HEK293T (cell line): ENCODE measurements at regions not wholly inside any gene's neighbourhood (a gene's known extent, or its start where the extent isn't known, plus 50 kb on each side); places are given as distances from the start of the nearest gene placed in this dataset.

Experiments used
- ELF4 ChIP-seq: fragments of 450-650 bp; IDR thresholded peaks from 2 replicates; pipeline ENCODE4 v1.6.1; 2017; ENCODE audit warnings: antibody characterized with exemption
- FOXM1 ChIP-seq: fragments of 450-650 bp; IDR thresholded peaks from 2 replicates; pipeline ENCODE4 v1.6.1; 2017; ENCODE audit warnings: mild to moderate bottlenecking, borderline replicate concordance
- LEF1 ChIP-seq: fragments of 450-650 bp; IDR thresholded peaks from 2 replicates; pipeline ENCODE4 v1.6.1; 2017; ENCODE audit warnings: mild to moderate bottlenecking, borderline replicate concordance
- SP1 ChIP-seq: fragments of 450-650 bp; IDR thresholded peaks from 2 replicates; pipeline ENCODE4 v1.6.1; 2017
- SUZ12 ChIP-seq: fragments of 450-650 bp; IDR thresholded peaks from 2 replicates; pipeline ENCODE4 v1.6.1; 2016; ENCODE audit warnings: mild to moderate bottlenecking
- ZNF384 ChIP-seq: fragments of 450-650 bp; IDR thresholded peaks from 2 replicates; pipeline ENCODE4 v1.6.1; 2016
- TF ChIP-seq, protein P1 (sequence below): fragments of 450-650 bp; IDR thresholded peaks from 2 replicates; pipeline ENCODE4 v1.6.1; 2016

DNA sequence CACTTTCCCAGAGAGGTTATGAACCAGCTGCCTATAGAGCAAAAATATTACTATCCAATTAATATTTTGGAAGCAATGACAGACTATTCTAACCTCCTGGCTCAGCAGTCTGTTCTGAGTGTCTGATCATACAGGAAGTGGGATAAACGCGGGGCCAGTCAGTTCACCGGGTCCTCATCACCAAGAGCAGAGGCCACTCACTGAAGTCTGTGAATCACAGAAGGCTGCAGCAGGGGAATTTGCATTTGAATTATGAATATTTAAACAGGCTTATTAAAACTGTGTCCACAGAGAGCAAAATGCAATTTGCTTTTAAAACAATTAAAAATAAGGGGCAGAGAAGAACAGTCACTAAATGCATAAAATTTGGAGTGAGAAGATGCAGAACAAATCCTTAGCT is 305.2 kb downstream of the MCTP2 start:
- no peak for TF ChIP-seq ZNF384
- no peak for TF ChIP-seq FOXM1
- no peak for TF ChIP-seq SUZ12
- no peak for TF ChIP-seq ELF4
- TF ChIP-seq SP1 = no peak
- TF ChIP-seq, protein P1, sequence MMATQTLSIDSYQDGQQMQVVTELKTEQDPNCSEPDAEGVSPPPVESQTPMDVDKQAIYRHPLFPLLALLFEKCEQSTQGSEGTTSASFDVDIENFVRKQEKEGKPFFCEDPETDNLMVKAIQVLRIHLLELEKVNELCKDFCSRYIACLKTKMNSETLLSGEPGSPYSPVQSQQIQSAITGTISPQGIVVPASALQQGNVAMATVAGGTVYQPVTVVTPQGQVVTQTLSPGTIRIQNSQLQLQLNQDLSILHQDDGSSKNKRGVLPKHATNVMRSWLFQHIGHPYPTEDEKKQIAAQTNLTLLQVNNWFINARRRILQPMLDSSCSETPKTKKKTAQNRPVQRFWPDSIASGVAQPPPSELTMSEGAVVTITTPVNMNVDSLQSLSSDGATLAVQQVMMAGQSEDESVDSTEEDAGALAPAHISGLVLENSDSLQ = no peak
- no peak for TF ChIP-seq LEF1
